ENCODE measurements at regions not wholly inside any gene's neighbourhood (a gene's known extent, or its start where the extent isn't known, plus 50 kb on each side); places are given as distances from the start of the nearest gene placed in this dataset.

DNA sequence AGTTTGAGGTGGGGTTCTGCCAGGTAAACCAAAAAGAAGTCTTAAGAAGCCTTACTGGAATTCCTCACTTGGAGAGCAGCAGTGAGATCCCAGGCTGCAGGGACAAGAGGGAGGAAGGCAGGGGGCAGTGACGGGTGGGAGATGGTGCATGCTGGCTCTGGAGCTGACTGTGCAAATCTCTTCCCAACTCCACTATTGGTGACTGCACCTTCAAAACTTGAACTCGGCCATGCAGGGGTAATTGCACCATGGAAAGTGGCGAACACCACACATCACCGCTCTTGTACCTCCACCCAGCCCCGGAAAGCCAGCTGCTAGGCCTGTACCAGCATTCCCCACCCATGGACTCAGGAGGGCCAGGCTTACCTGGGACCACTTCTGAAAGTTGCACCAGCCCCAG lies 51.4 kb upstream of the CDR2 start:
- TF ChIP-seq, protein P1, sequence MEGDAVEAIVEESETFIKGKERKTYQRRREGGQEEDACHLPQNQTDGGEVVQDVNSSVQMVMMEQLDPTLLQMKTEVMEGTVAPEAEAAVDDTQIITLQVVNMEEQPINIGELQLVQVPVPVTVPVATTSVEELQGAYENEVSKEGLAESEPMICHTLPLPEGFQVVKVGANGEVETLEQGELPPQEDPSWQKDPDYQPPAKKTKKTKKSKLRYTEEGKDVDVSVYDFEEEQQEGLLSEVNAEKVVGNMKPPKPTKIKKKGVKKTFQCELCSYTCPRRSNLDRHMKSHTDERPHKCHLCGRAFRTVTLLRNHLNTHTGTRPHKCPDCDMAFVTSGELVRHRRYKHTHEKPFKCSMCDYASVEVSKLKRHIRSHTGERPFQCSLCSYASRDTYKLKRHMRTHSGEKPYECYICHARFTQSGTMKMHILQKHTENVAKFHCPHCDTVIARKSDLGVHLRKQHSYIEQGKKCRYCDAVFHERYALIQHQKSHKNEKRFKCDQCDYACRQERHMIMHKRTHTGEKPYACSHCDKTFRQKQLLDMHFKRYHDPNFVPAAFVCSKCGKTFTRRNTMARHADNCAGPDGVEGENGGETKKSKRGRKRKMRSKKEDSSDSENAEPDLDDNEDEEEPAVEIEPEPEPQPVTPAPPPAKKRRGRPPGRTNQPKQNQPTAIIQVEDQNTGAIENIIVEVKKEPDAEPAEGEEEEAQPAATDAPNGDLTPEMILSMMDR (IDR thresholded peaks at IDR 0.05), result no peak
- TF ChIP-seq POLR2A (IDR thresholded peaks at IDR 0.05), result no peak
